Body of pancreas (tissue), 4 donors: ENCODE measurements at regions not wholly inside any gene's neighbourhood (a gene's known extent, or its start where the extent isn't known, plus 50 kb on each side); places are given as distances from the start of the nearest gene placed in this dataset.

ENCODE experiments used
- ATAC-seq: fragments of 150-250 bp; one replicate; pipeline ENCODE4 v1.9.1; 2016
- DNase-seq, 4 donors: peaks; one replicate each; pipeline ENCODE4 v3.0.0-alpha.2; 2019
- H3K27ac ChIP-seq, 4 donors: fragments of 200-600 bp; sonication (generic); 1 replicate in 3 of 4; 2 replicates in 1 of 4; pipeline versions ENCODE4 v1.5.1 to v1.6.1; 2016 to 2019; ENCODE audit warnings: mild to moderate bottlenecking in 1 of 4, mixed read lengths in 1 of 4, moderate library complexity in 1 of 4
- H3K27me3 ChIP-seq, 2 donors: fragments of 200-600 bp; sonication (generic); one replicate each; pipeline ENCODE4 v1.6.0; 2016; ENCODE audit warnings: mild to moderate bottlenecking in 1 of 2
- H3K36me3 ChIP-seq, 2 donors: fragments of 200-600 bp; sonication (generic); replicated peaks in 1 of 2; 2 replicates each; pipeline ENCODE4 v1.5.1; 2016; ENCODE audit warnings: low read depth in 2 of 2; ENCODE audit not compliant: insufficient read depth in 1 of 2
- H3K4me1 ChIP-seq: fragments of 200-600 bp; sonication (generic); one replicate; pipeline ENCODE4 v1.6.0; 2016
- H3K4me3 ChIP-seq, 2 donors: fragments of 200-600 bp; sonication (generic); 1 replicate in 1 of 2; 2 replicates in 1 of 2; pipeline ENCODE4 v1.5.1; 2016 to 2019
- H3K9me3 ChIP-seq, 3 donors: fragments of 200-600 bp; sonication (generic); 1 replicate in 2 of 3; 2 replicates in 1 of 3; pipeline ENCODE4 v1.5.1; 2016
- POLR2A ChIP-seq, 3 donors: fragments of 450-650 bp; IDR thresholded peaks; one replicate each; pipeline ENCODE4 v1.6.1; 2016; ENCODE audit warnings: antibody characterized with exemption in 3 of 3, mild to moderate bottlenecking in 2 of 3
- WGBS, 2 donors: methylation state at CpG; one replicate each; pipeline ENCODE4 v1.1.5; 2017; 5-methylcytosine and 5-hydroxymethylcytosine counted together
- intact Hi-C: fragments of 100-400 bp; cut with DNase I; formaldehyde crosslinking; loops from one replicate; pipeline ENCODE4 v1.15.1; 2023
- TF ChIP-seq, protein P1 (sequence below), 7 experiments: fragments of 450-650 bp in 4 of 7; fragments of 200-600 bp in 3 of 7; sonication (generic) in 3 of 7; IDR thresholded peaks; one replicate each; pipeline ENCODE4 v1.5.1; 2016 to 2019; ENCODE audit warnings: antibody characterized with exemption in 7 of 7

DNA sequence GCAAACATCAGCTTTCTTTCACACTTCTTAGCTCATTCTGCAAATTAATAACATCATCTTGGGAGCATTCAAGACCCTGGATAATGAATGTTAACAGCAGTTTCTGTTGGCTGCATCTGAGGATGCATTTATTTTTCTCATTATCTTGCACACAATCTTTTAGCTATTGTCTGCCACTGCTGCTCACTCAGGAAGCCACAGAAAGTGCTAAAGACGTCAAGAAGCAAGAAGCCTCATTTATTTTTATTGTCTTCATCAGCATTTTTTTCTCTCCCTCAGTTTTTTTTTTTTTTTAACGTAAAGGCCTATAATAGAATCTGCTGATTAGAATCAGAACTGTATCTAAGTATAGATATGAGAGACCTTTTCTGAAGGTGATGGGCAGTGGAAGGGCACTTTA is 1339.4 kb downstream of the FAM181B start:
- no peak overlapping the region for H3K27ac ChIP-seq
- no peaks in the 10 kb centered on the region for H3K9me3 ChIP-seq
- WGBS, 2 donors: 35 to 55% methylated on average over 2 of the region's 2 CpGs
- H3K4me3 ChIP-seq: no peak overlapping the region
- DNase-seq (no peak), ATAC-seq (no peak)
- H3K27me3 ChIP-seq: no peaks in the 10 kb centered on the region
- H3K4me1 ChIP-seq: no peaks in the 10 kb centered on the region
- TF ChIP-seq, protein P1, sequence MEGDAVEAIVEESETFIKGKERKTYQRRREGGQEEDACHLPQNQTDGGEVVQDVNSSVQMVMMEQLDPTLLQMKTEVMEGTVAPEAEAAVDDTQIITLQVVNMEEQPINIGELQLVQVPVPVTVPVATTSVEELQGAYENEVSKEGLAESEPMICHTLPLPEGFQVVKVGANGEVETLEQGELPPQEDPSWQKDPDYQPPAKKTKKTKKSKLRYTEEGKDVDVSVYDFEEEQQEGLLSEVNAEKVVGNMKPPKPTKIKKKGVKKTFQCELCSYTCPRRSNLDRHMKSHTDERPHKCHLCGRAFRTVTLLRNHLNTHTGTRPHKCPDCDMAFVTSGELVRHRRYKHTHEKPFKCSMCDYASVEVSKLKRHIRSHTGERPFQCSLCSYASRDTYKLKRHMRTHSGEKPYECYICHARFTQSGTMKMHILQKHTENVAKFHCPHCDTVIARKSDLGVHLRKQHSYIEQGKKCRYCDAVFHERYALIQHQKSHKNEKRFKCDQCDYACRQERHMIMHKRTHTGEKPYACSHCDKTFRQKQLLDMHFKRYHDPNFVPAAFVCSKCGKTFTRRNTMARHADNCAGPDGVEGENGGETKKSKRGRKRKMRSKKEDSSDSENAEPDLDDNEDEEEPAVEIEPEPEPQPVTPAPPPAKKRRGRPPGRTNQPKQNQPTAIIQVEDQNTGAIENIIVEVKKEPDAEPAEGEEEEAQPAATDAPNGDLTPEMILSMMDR (IDR thresholded peaks at IDR 0.05): no peak
- no peak for TF ChIP-seq POLR2A (IDR thresholded peaks at IDR 0.05)
- intact Hi-C loops: no loop called here
- no peaks in the 10 kb centered on the region for H3K36me3 ChIP-seq

DNA sequence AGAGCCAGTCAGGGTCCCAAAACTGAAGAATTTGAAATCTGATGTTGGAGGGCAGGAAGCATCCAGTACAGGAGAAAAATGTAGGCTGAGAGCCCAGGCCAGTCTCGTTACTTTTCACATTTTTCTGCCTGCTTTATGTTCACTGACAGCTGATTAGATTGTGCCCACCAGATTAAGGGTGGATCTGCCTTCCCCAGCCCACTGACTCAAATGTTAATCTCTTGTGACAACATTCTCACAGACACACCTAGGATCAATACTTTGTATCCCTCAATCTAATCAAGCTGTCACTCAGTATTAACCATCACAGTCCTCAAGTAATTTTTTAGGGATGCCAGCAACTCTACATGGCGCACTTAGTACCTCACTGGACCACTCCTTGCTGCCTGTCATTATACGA is 1345.3 kb downstream of the FAM181B start:
- Histone ChIP-seq H3K27me3 (no peaks in the 10 kb centered on the region), H3K27ac (no peak overlapping the region), H3K4me1 (no peaks in the 10 kb centered on the region), H3K4me3 (no peak overlapping the region), H3K36me3 (no peaks in the 10 kb centered on the region), H3K9me3 (no peaks in the 10 kb centered on the region)
- WGBS, 2 donors: 49 to 60% methylated on average over 3 of the region's 3 CpGs
- no peak for ATAC-seq
- intact Hi-C loops: no loop called here
- DNase-seq: no peak
- TF ChIP-seq POLR2A (IDR thresholded peaks at IDR 0.05): no peak
- TF ChIP-seq, protein P1 (IDR thresholded peaks at IDR 0.05): no peak

DNA sequence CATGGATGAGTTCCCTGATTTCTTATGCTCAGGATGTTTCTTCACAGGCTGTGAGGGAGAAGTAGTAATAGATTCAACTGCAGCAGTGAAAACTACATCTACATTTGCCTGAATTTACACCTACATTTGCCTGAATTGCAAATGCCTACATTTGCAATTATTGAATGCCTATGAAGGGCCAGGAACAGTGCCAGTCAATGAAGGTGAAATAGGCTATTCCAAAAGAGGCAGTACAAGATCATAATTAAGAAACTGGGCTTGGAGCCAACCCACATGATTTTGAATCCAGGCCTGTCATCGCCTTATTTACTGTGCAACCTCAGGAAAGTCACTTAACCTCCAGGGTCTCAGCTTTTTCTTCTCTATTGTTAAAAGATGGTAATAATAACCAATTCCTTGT is 1353.3 kb downstream of the FAM181B start:
- ATAC-seq (no peak), DNase-seq (no peak)
- Histone ChIP-seq H3K4me1 (no peaks in the 10 kb centered on the region), H3K27me3 (no peaks in the 10 kb centered on the region), H3K27ac (no peak overlapping the region), H3K4me3 (no peak overlapping the region), H3K9me3 (no peaks in the 10 kb centered on the region), H3K36me3 (no peaks in the 10 kb centered on the region)
- intact Hi-C loops: no loop called here
- WGBS, 2 donors: 45 to 69% methylated on average over 1 of the region's 1 CpG
- TF ChIP-seq, protein P1 (IDR thresholded peaks at IDR 0.05): no peak
- no peak for TF ChIP-seq POLR2A (IDR thresholded peaks at IDR 0.05)

DNA sequence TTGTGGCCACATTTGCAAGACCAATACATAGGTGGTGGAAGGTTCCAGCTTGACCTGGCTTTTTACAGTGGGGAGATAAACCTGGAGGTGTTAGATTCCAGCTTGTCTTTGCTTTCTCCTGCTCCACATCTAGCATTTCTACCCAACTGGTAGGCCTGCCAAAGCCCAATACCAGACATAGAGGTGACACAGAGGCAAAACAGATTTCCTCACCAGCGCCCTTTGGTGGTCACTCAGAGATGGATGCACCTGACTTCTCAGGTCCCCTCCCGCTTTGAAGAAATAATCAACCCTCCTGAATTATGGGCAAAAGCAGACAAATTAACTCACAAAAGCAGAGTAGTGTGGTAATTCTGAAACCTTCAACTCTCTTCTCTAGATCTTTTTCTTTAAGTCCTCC is 1356.2 kb downstream of the FAM181B start:
- H3K4me3 ChIP-seq: no peak overlapping the region

DNA sequence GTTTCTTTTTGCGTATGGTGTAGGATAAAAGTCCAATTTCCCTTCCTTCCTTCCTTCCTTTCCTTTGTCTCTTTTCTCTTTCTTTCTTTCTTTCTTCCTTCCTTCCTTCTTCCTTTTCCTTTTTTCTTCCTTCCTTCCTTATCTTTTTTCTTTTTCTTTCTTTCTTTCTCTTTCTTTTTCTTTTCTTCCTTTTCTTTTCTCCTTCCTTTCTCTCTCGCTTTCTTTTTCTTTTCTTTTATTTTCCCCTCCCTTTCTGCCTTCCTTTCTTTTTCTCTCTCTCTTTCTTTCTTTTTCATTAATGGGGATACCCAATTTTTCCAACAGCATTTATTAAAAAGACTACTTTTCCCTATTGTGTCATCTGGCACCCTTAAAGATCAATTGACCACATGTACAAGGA is 1359.7 kb downstream of the FAM181B start:
- 75 to 78% methylated on average over 2 of the region's 2 CpGs for WGBS, 2 donors
- H3K4me1 ChIP-seq: no peaks in the 10 kb centered on the region
- intact Hi-C loops: no loop called here
- no peak overlapping the region for H3K27ac ChIP-seq
- DNase-seq (no peak), ATAC-seq (no peak)
- no peaks in the 10 kb centered on the region for H3K36me3 ChIP-seq
- H3K9me3 ChIP-seq: no peaks in the 10 kb centered on the region
- no peak for TF ChIP-seq POLR2A (IDR thresholded peaks at IDR 0.05)
- TF ChIP-seq, protein P1 (IDR thresholded peaks at IDR 0.05): no peak
- H3K4me3 ChIP-seq: no peak overlapping the region
- no peaks in the 10 kb centered on the region for H3K27me3 ChIP-seq

More for the DNA sequence above, 1356.2 kb downstream of the FAM181B start:
- DNase-seq (no peak), ATAC-seq (no peak)
- TF ChIP-seq, protein P1 (IDR thresholded peaks at IDR 0.05): no peak
- TF ChIP-seq POLR2A (IDR thresholded peaks at IDR 0.05): no peak
- H3K27me3 ChIP-seq: no peaks in the 10 kb centered on the region
- no peaks in the 10 kb centered on the region for H3K4me1 ChIP-seq
- WGBS, 2 donors: 44 to 58% methylated on average over 2 of the region's 2 CpGs
- intact Hi-C loops: no loop called here
- H3K27ac ChIP-seq: no peak overlapping the region
- H3K36me3 ChIP-seq: no peaks in the 10 kb centered on the region
- H3K9me3 ChIP-seq: no peaks in the 10 kb centered on the region
